ENCODE measurements at regions not wholly inside any gene's neighbourhood (a gene's known extent, or its start where the extent isn't known, plus 50 kb on each side); places are given as distances from the start of the nearest gene placed in this dataset.

DNA sequence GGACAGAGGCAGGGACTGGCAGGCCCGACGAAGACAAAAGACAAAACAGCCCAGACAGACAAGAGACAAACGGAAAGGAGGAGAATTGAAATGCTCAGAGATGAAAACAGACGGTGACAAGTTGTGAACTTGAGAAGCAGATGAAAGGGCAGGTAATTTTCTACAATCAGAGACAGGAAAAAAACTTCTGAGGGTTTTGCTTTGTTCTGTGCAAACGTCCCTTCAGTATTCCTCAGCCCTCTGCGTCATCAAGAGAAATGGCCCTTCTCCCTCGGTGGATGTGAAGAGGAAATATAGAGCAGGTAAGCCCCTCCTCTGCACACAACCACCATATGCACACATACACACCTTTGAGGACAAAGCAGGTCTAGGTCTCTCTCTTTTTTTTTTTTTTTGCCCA, 206.6 kb downstream of the UACA start:
- TF ChIP-seq POLR2AphosphoS5 (IDR thresholded peaks at IDR 0.05; ENCODE audit: low read depth, low read length) (no peak), RAD21 (IDR thresholded peaks at IDR 0.05 in 1 of 2, conservative IDR thresholded peaks at IDR 0.05 in 1 of 2; ENCODE audit: low read depth in 2 of 2, low read length in 2 of 2) (no peak), CTCF (IDR thresholded peaks at IDR 0.05; ENCODE audit: control extremely low read depth in 1 of 3, insufficient read depth in 1 of 3, low read depth in 1 of 3, low read length in 3 of 3) (no peak), CEBPB (IDR thresholded peaks at IDR 0.05; ENCODE audit: low read depth, low read length) (no peak), YY1 (IDR thresholded peaks at IDR 0.05; ENCODE audit: low read depth, low read length) (no peak), POLR2A (IDR thresholded peaks at IDR 0.05; ENCODE audit: control extremely low read depth in 1 of 2, low read depth in 2 of 2, low read length in 2 of 2) (no peak), GTF2F1 (IDR thresholded peaks at IDR 0.05; ENCODE audit: borderline replicate concordance, low read depth, low read length) (no peak), EZH2 (IDR thresholded peaks at IDR 0.05; ENCODE audit: low read depth, low read length, severe bottlenecking) (no peak)
- TF ChIP-seq, protein P1, sequence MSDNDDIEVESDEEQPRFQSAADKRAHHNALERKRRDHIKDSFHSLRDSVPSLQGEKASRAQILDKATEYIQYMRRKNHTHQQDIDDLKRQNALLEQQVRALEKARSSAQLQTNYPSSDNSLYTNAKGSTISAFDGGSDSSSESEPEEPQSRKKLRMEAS (IDR thresholded peaks at IDR 0.05) = no peak

Measured in H1 (cell line).